ENCODE measurements at regions not wholly inside any gene's neighbourhood (a gene's known extent, or its start where the extent isn't known, plus 50 kb on each side); places are given as distances from the start of the nearest gene placed in this dataset.

GRCh38 chr2:181380581-181380980 is 76.6 kb upstream of the ITGA4 start:
- DNase-seq (ENCODE audit: low read depth in 2 of 2), result no peak

GRCh38 chr2:181384923-181385322 is 72.3 kb upstream of the ITGA4 start:
- no peak for DNase-seq (ENCODE audit: low read depth in 2 of 2)

- no peak for DNase-seq (ENCODE audit: low read depth in 2 of 2)
These were observed 67.7 kb upstream of the ITGA4 start for GRCh38 chr2:181389524-181389923.

DNA sequence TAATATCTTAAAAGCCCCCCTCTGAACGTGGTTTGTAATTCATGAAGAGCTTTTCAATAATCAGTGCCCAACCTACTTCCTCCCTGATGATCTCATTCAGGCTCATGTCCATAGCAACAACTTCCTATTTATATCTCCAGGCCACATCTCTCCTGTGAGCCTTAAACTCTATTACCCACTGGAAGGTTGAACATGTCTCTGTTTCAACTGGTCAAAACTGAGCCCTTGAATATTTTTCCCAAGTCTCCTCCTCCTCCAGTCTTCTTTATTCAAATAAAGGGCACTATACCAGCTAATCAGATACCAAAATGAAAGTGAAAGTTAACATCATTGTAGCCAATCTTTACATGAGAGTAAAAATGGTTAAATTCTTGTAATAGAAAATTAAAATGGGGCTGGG is 63.7 kb upstream of the ITGA4 start:
- no peak for DNase-seq (ENCODE audit: low read depth in 2 of 2)

DNA sequence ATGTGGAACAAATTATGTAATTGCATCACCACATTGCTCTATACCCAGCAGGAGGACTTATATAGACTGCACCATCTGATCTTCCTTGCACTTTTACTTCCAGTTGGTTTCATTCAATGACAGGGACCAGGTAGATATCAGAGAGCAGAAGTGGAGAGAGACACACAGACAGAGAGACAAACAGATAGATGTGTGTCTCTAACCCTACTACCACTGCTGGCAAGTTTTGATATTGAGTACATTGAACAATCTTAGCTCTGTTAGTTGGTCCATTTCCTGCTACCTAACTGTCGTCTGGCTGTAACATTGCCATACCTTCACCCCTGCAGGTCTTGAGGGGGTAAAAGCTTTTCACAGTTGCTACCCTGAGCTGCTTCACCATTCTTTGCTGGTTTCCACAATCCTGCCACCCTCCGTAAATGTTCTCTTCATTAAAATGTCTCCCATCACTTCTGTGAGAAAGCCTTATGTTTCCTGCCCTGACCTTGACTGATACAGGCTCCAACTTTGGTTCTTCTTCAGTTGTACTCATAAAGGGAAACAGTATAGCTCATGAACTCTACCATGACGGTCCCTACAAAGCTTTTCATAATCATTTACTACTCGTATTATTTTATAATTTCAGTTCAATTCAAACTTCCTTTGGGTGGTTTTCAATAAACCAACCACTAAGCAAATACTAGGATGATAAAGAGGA is 62.3 kb upstream of the ITGA4 start:
- no peak for DNase-seq (ENCODE audit: low read depth in 2 of 2)

DNA sequence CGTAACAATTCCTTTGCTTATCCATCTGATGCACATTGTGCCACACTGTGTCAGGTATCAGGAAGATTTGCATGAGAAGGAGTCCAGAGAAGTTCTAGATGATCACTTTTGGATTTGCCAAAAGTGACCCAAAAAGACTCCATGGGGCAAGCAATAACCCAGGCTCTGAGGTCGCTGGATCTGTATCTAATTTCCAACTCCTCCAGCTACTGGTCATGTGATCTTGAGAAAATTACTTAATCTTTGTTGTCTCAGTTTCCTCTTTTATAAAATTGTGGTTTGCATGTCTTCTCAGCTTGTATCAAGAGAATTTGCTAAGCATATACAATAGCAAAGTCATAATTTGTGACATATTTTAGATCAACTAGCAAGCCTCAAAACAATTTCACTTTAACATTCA is 61.3 kb upstream of the ITGA4 start:
- DNase-seq (ENCODE audit: low read depth in 2 of 2), result no peak

DNA sequence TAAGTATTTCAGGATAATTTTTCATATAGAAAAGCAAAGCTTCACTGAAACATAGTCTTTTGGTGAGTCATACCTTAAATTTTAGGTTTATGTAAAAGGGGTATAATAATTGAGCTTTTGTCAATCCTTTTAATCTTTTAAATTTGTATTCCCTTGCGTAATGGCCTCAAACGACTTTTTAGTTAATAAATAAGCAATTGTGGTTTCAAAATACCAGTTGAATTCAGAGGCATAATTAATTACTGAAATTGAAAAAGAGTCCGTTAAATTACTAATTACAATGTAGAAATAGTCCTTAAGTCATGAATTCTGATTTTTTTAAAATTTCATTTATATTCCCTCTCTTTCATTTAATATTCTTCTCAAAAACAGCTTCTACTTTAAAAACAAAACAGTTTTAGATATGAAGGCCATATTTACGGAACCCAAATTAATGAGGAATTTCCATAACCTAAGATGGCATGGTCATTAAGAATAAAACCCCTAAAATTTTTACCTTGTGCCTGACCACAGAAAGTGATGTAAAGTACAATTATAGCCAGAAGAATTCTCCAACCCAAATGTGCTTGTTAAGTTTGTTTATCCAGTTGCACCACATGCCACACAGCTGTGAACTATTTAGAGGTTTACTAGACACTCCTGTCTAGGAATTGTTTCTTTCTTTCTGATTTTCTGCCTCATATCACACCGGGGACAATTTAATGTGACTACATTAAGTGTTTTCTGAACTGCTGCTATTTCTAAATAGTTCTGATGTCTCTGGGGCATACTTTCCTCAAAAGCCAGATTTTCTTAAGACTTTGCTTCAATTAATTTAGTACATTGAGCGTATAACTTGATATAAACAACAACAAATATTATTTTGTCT is 60.7 kb upstream of the ITGA4 start:
- DNase-seq (ENCODE audit: low read depth in 2 of 2), result no peak

- DNase-seq (ENCODE audit: low read depth in 2 of 2), result no peak
These were observed 59.9 kb upstream of the ITGA4 start for GRCh38 chr2:181397331-181397730.

GRCh38 chr2:181398000-181398399 is 59.2 kb upstream of the ITGA4 start:
- no peak for DNase-seq (ENCODE audit: low read depth in 2 of 2)

DNA sequence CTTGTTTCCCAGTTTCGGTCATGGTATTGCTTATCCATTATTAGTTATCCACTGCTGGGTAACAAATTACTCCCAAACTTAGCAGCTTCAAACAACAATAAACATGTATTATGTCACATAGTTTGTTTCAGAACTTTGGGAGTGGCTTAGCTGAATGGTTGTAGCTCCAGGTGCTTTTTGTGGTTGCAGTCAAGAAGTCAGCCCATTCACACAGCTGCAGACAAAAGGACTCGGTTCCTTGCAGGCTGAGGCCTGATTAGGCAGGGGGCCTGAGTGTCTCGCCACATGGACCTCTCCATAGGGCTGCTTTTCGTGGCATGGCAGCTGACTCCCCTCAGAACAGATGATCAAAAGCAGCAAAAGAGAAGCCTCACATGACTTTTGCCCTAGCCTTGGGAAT is 58.2 kb upstream of the ITGA4 start:
- DNase-seq (ENCODE audit: low read depth in 2 of 2), result no peak

DNA sequence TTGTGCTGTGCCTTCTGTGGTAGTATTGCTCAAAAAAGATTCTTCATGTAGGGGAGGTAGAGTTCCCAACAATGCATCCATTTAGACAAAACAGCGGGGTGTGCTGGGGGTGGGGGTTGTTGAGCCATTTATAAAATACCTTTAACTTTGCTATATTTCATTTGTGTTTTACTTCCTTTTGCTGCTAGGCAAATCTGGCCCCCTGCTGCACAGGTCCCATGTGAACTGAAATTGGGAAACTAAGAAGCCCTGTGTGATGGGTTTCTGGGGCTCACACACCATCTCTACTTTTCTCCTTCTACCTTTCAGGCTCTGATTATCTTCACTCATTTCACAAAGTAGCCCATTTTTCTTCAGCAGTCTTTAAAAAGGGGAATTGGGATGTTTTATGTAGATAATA is 52.7 kb upstream of the ITGA4 start:
- DNase-seq (ENCODE audit: low read depth in 2 of 2), result no peak

DNA sequence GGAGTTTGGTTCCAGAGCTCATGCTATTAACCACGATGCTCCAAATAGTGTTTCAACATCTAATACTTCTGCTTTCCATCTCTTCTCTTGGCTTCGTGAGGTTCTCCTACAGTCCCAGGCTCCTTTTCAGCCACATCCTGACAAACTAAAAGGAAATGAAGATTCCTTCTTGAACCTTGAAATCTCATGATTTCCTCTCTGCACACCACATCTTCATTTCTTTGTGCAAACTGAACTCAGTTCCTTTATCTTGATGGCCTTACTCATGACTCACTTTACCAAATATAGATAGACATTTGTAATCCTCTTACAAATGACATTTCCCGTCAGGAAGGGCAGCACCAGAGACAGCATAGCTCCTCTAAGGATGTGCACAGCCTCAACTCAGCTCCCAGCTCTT is 50.0 kb upstream of the ITGA4 start:
- no peak for DNase-seq (ENCODE audit: low read depth in 2 of 2)
